Lower leg skin (tissue), 4 donors: ENCODE measurements at regions not wholly inside any gene's neighbourhood (a gene's known extent, or its start where the extent isn't known, plus 50 kb on each side); places are given as distances from the start of the nearest gene placed in this dataset.

Experiments
- DNase-seq, 2 donors: peaks; one replicate each; pipeline ENCODE4 v3.0.0-alpha.2; 2019; ENCODE audit warnings: low spot score in 2 of 2
- H3K4me3 ChIP-seq: fragments of 200-600 bp; sonication (generic); 2 replicates; pipeline ENCODE4 v1.5.1; 2017; ENCODE audit warnings: mild to moderate bottlenecking, low read depth; ENCODE audit not compliant: poor library complexity, severe bottlenecking
- CTCF ChIP-seq, 3 donors: fragments of 450-650 bp; IDR thresholded peaks; one replicate each; pipeline ENCODE4 v1.5.1; 2016; ENCODE audit warnings: antibody characterized with exemption in 3 of 3, mild to moderate bottlenecking in 3 of 3, moderate library complexity in 2 of 3
- POLR2A ChIP-seq, 2 donors: fragments of 450-650 bp; IDR thresholded peaks; one replicate each; pipeline ENCODE4 v1.6.1; 2016 to 2017; ENCODE audit warnings: antibody characterized with exemption in 2 of 2, mild to moderate bottlenecking in 1 of 2, moderate library complexity in 1 of 2
- WGBS, 2 donors: methylation state at CpG; one replicate each; pipeline ENCODE4 v1.1.5; 2018; 5-methylcytosine and 5-hydroxymethylcytosine counted together
- intact Hi-C: fragments of 100-400 bp; cut with DNase I; formaldehyde crosslinking; loops from one replicate; pipeline ENCODE4 v1.15.0; 2023; ENCODE audit warnings: low total_unique reads

GRCh38 chr5:171601266-171601881, 181.9 kb downstream of the FGF18 start:
- no peak for TF ChIP-seq POLR2A (IDR thresholded peaks at IDR 0.05)
- TF ChIP-seq CTCF (IDR thresholded peaks at IDR 0.05) = no peak
- intact Hi-C loops = no loop called here
- H3K4me3 ChIP-seq = no peak overlapping the region
- WGBS, 2 donors = 38 to 44% methylated on average over 8 to 9 of the region's 9 CpGs
- DNase-seq = peak in 1 of 2 donors; percentile 74

GRCh38 chr5:171603591-171603990, 182.0 kb upstream of the SMIM23 start:
- no peak for TF ChIP-seq POLR2A (IDR thresholded peaks at IDR 0.05)
- no peak for TF ChIP-seq CTCF (IDR thresholded peaks at IDR 0.05)
- WGBS, 2 donors = 94 to 96% methylated on average over 2 of the region's 2 CpGs
- DNase-seq = no peak
- intact Hi-C loops = no loop called here
- H3K4me3 ChIP-seq = no peak overlapping the region

- intact Hi-C loops = no loop called here
- no peak overlapping the region for H3K4me3 ChIP-seq
- TF ChIP-seq CTCF (IDR thresholded peaks at IDR 0.05) = no peak
- TF ChIP-seq POLR2A (IDR thresholded peaks at IDR 0.05) = no peak
- no peak for DNase-seq
These were observed 181.4 kb upstream of the SMIM23 start for GRCh38 chr5:171604195-171604594.

- TF ChIP-seq POLR2A (IDR thresholded peaks at IDR 0.05) (no peak), CTCF (IDR thresholded peaks at IDR 0.05) (no peak)
- intact Hi-C loops = no loop called here
These were observed 179.1 kb upstream of the SMIM23 start for GRCh38 chr5:171606414-171607024.

GRCh38 chr5:171607863-171608262, 177.8 kb upstream of the SMIM23 start:
- 80 to 94% methylated on average over 2 of the region's 2 CpGs for WGBS, 2 donors
- TF ChIP-seq CTCF (IDR thresholded peaks at IDR 0.05) = no peak
- TF ChIP-seq POLR2A (IDR thresholded peaks at IDR 0.05) = no peak
- no peak overlapping the region for H3K4me3 ChIP-seq
- no peak for DNase-seq
- intact Hi-C loops = no loop called here

More at GRCh38 chr5:171606414-171607024, 179.1 kb upstream of the SMIM23 start:
- no peak for DNase-seq
- H3K4me3 ChIP-seq = no peak overlapping the region
